ENCODE measurements at regions not wholly inside any gene's neighbourhood (a gene's known extent, or its start where the extent isn't known, plus 50 kb on each side); places are given as distances from the start of the nearest gene placed in this dataset.

- no peak for DNase-seq
These were observed 1045.8 kb downstream of the CNTNAP5 start for GRCh38 chr2:125070726-125071505.

- no peak for DNase-seq
These were observed 1048.4 kb downstream of the CNTNAP5 start for GRCh38 chr2:125073440-125073839.

GRCh38 chr2:125085904-125086303 is 1060.8 kb downstream of the CNTNAP5 start:
- no peak for DNase-seq

GRCh38 chr2:125086313-125087184 is 1061.5 kb downstream of the CNTNAP5 start:
- no peak for DNase-seq

- DNase-seq = no peak
These were observed 1067.4 kb downstream of the CNTNAP5 start for GRCh38 chr2:125092276-125093009.

- no peak for DNase-seq
These were observed 1070.7 kb downstream of the CNTNAP5 start for GRCh38 chr2:125095826-125096225.

- no peak for DNase-seq
These were observed 1081.6 kb downstream of the CNTNAP5 start for GRCh38 chr2:125106710-125107109.

- no peak for DNase-seq
These were observed 1082.4 kb downstream of the CNTNAP5 start for GRCh38 chr2:125107446-125107845.

GRCh38 chr2:125108251-125108650 is 1083.2 kb downstream of the CNTNAP5 start:
- no peak for DNase-seq

GRCh38 chr2:125125902-125126301 is 1100.8 kb downstream of the CNTNAP5 start:
- DNase-seq = no peak

GRCh38 chr2:125160947-125161346 is 1135.9 kb downstream of the CNTNAP5 start:
- DNase-seq = no peak

- no peak for DNase-seq
These were observed 1142.1 kb downstream of the CNTNAP5 start for GRCh38 chr2:125167152-125167551.

- DNase-seq = no peak
These were observed 1142.7 kb downstream of the CNTNAP5 start for GRCh38 chr2:125167820-125168219.

GRCh38 chr2:125168442-125168841 is 1143.4 kb downstream of the CNTNAP5 start:
- no peak for DNase-seq

- DNase-seq = no peak
These were observed 1144.1 kb downstream of the CNTNAP5 start for GRCh38 chr2:125169022-125169763.

GRCh38 chr2:125169764-125170146 is 1144.7 kb downstream of the CNTNAP5 start:
- DNase-seq = no peak

- no peak for DNase-seq
These were observed 1147.1 kb downstream of the CNTNAP5 start for GRCh38 chr2:125172181-125172580.

GRCh38 chr2:125175415-125175814 is 1150.3 kb downstream of the CNTNAP5 start:
- DNase-seq = no peak

GRCh38 chr2:125185691-125186270 is 1160.7 kb downstream of the CNTNAP5 start:
- no peak for DNase-seq

GRCh38 chr2:125207431-125207830 is 1182.3 kb downstream of the CNTNAP5 start:
- no peak for DNase-seq

GRCh38 chr2:125216321-125216720 is 1191.2 kb downstream of the CNTNAP5 start:
- DNase-seq = no peak

GRCh38 chr2:125224188-125224587 is 1199.1 kb downstream of the CNTNAP5 start:
- DNase-seq = no peak

Measured in stimulated activated CD4-positive, alpha-beta T cell treated with anti-CD3 and anti-CD28 coated beads, Interleukin-12 subunit alpha, Interleukin-12 subunit beta, amount 100 ng/mL, for 4 hours (primary cell).